ENCODE measurements at regions not wholly inside any gene's neighbourhood (a gene's known extent, or its start where the extent isn't known, plus 50 kb on each side); places are given as distances from the start of the nearest gene placed in this dataset.

DNA sequence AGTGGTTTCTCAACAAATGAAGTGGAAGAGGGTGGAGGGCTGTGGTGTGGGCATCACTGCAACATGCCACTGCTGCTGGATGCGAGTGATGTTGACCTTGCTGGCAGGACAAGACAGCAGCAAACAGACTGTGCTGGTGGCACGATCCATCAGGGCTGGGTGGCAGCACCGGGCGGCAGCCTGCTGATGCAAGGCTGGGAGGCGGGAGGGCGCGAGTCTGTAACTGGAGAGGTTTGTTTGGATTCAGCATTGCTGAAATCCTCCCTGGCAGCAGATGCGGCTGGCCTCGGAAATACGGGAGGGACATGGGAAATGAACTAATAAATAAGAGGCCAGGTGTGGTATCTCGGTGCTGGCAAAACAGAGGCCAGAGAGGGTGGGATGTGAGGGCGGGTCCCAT is 224.2 kb downstream of the ENGASE start:
- no peak overlapping the region for H3K27ac ChIP-seq (ENCODE audit: control insufficient read depth, insufficient read depth, low read length)
- no peak for DNase-seq (ENCODE audit: low read depth, low spot score)
- no peaks in the 10 kb centered on the region for H3K4me1 ChIP-seq (ENCODE audit: control insufficient read depth, extremely low read depth, insufficient read depth, low read length)
- no peak overlapping the region for H3K4me2 ChIP-seq (ENCODE audit: control insufficient read depth, extremely low read depth, insufficient read depth, low read depth, low read length)
- H3K9me1 ChIP-seq (ENCODE audit: control insufficient read depth, extremely low read depth, insufficient read depth, low read length) = no peaks in the 10 kb centered on the region
- TF ChIP-seq, protein P1, sequence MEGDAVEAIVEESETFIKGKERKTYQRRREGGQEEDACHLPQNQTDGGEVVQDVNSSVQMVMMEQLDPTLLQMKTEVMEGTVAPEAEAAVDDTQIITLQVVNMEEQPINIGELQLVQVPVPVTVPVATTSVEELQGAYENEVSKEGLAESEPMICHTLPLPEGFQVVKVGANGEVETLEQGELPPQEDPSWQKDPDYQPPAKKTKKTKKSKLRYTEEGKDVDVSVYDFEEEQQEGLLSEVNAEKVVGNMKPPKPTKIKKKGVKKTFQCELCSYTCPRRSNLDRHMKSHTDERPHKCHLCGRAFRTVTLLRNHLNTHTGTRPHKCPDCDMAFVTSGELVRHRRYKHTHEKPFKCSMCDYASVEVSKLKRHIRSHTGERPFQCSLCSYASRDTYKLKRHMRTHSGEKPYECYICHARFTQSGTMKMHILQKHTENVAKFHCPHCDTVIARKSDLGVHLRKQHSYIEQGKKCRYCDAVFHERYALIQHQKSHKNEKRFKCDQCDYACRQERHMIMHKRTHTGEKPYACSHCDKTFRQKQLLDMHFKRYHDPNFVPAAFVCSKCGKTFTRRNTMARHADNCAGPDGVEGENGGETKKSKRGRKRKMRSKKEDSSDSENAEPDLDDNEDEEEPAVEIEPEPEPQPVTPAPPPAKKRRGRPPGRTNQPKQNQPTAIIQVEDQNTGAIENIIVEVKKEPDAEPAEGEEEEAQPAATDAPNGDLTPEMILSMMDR (optimal IDR thresholded peaks at IDR 0.05 in 1 of 3, IDR thresholded peaks at IDR 0.05 in 1 of 3, conservative IDR thresholded peaks at IDR 0.05 in 1 of 3; ENCODE audit: extremely low read depth in 1 of 3, insufficient read depth in 2 of 3, low read length in 3 of 3) = no peak
- no peak for TF ChIP-seq EZH2 (IDR thresholded peaks at IDR 0.05; ENCODE audit: low read length)
- dilution Hi-C loops (cut with MboI; ENCODE audit: extremely low pct_ligation_motif_present, low sequenced_read_pairs) = no loop called here
- no peaks in the 10 kb centered on the region for H3K36me3 ChIP-seq (ENCODE audit: control insufficient read depth in 2 of 2, extremely low read depth in 1 of 2, insufficient read depth in 2 of 2, low read length in 2 of 2)
- no peak overlapping the region for H3K4me3 ChIP-seq (ENCODE audit: control insufficient read depth in 2 of 3, extremely low read depth in 1 of 3, insufficient read depth in 2 of 3, low read depth in 1 of 3, low read length in 3 of 3)
- H4K20me1 ChIP-seq (ENCODE audit: control insufficient read depth, extremely low read depth, insufficient read depth, low read length) = no peaks in the 10 kb centered on the region
- peaks cover 5% of the 10 kb centered on the region for H3K27me3 ChIP-seq (ENCODE audit: control insufficient read depth, extremely low read depth, insufficient read depth, low read length)
- no peaks in the 10 kb centered on the region for H3K79me2 ChIP-seq (ENCODE audit: control insufficient read depth, insufficient read depth, low read length)
- FAIRE-seq = no peak
- H2AFZ ChIP-seq (ENCODE audit: control insufficient read depth, low read length) = no peak overlapping the region
- H3K9ac ChIP-seq (ENCODE audit: control insufficient read depth, extremely low read depth, insufficient read depth, low read length) = no peak overlapping the region
- no peaks in the 10 kb centered on the region for H3K9me3 ChIP-seq (ENCODE audit: control insufficient read depth, low read depth, low read length)

- H3K9me3 ChIP-seq (ENCODE audit: control insufficient read depth, low read depth, low read length) = no peaks in the 10 kb centered on the region
- no peaks in the 10 kb centered on the region for H3K79me2 ChIP-seq (ENCODE audit: control insufficient read depth, insufficient read depth, low read length)
- H3K9ac ChIP-seq (ENCODE audit: control insufficient read depth, extremely low read depth, insufficient read depth, low read length) = no peak overlapping the region
- H4K20me1 ChIP-seq (ENCODE audit: control insufficient read depth, extremely low read depth, insufficient read depth, low read length) = no peaks in the 10 kb centered on the region
- H3K4me1 ChIP-seq (ENCODE audit: control insufficient read depth, extremely low read depth, insufficient read depth, low read length) = no peaks in the 10 kb centered on the region
- no peak overlapping the region for H3K4me2 ChIP-seq (ENCODE audit: control insufficient read depth, extremely low read depth, insufficient read depth, low read depth, low read length)
- dilution Hi-C loops (cut with MboI; ENCODE audit: extremely low pct_ligation_motif_present, low sequenced_read_pairs) = no loop called here
- no peaks in the 10 kb centered on the region for H3K9me1 ChIP-seq (ENCODE audit: control insufficient read depth, extremely low read depth, insufficient read depth, low read length)
- FAIRE-seq (no peak), DNase-seq (ENCODE audit: low read depth, low spot score) (no peak)
- H3K27ac ChIP-seq (ENCODE audit: control insufficient read depth, insufficient read depth, low read length) = no peak overlapping the region
- no peaks in the 10 kb centered on the region for H3K36me3 ChIP-seq (ENCODE audit: control insufficient read depth in 2 of 2, extremely low read depth in 1 of 2, insufficient read depth in 2 of 2, low read length in 2 of 2)
- TF ChIP-seq EZH2 (IDR thresholded peaks at IDR 0.05; ENCODE audit: low read length) = no peak
- TF ChIP-seq, protein P1 (optimal IDR thresholded peaks at IDR 0.05 in 1 of 3, IDR thresholded peaks at IDR 0.05 in 1 of 3, conservative IDR thresholded peaks at IDR 0.05 in 1 of 3; ENCODE audit: extremely low read depth in 1 of 3, insufficient read depth in 2 of 3, low read length in 3 of 3) = no peak
- no peak overlapping the region for H2AFZ ChIP-seq (ENCODE audit: control insufficient read depth, low read length)
- no peak overlapping the region for H3K4me3 ChIP-seq (ENCODE audit: control insufficient read depth in 2 of 3, extremely low read depth in 1 of 3, insufficient read depth in 2 of 3, low read depth in 1 of 3, low read length in 3 of 3)
- H3K27me3 ChIP-seq (ENCODE audit: control insufficient read depth, extremely low read depth, insufficient read depth, low read length) = peaks cover 7% of the 10 kb centered on the region
Observed at GRCh38 chr17:79296243-79296642, 221.6 kb downstream of the ENGASE start.

Measured in keratinocyte (primary cell).